ENCODE measurements at regions not wholly inside any gene's neighbourhood (a gene's known extent, or its start where the extent isn't known, plus 50 kb on each side); places are given as distances from the start of the nearest gene placed in this dataset.

- DNase-seq (ENCODE audit: low read depth in 2 of 2), result no peak
Observed at GRCh38 chr10:65500716-65501115, 1425.1 kb upstream of the LRRTM3 start.

DNA sequence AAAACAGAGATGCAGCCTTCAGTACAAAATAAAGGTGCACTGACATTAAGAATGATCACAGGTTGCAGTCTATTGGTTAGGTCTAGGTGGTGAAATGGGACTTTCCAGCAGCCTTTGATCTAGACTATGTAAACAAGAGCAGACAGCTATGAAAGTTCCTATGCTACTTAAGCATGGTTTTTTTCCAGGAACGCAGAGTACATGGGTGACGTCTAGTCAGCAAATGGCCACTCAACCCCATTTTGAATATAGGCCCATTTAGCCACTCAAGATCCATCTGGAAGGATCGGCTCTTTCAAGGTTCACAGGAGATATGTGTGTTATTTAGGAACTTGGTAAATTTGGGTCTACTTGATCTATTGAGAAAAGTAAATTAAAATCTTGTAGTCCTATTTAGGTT, 1424.6 kb upstream of the LRRTM3 start:
- DNase-seq (ENCODE audit: low read depth in 2 of 2), result no peak

GRCh38 chr10:65518379-65518778, 1407.5 kb upstream of the LRRTM3 start:
- no peak for DNase-seq (ENCODE audit: low read depth in 2 of 2)

DNA sequence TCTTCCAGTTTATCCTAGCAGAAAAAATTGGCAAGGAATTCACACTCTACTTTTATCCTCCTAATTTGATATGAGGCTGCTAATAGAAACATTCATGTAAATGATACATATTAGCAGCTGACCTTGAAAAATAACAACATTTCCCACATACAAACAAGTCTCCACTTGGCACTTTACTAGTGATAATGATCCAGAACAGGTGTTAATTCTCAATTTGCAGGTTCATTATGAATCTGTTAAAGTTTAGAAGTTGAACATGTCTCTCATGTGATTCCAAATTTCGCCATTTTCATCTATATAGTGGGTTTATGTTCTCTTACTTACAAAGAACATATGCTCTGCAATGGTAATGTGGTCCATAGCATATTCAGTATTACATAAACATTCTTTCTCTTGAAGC, 1396.8 kb upstream of the LRRTM3 start:
- DNase-seq (ENCODE audit: low read depth in 2 of 2), result no peak

DNA sequence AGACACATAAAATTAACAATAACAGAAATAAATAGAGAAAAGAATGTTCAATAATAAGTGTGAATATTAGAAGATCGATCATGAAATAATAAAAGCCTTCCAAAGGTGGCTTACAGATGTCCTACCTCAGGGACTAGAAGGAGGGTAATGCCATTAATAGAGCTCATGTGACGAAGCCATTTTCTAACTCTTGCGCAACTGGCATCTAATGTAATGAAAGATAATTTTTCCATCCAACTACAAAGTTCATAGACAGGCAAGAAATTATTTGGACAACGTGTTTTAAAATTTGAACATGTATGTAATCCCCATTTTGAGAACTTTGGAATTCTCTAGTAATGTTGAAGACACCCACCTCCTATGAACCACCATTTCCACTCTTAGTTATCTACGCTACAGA, 1394.3 kb upstream of the LRRTM3 start:
- DNase-seq (ENCODE audit: low read depth in 2 of 2), result no peak

DNA sequence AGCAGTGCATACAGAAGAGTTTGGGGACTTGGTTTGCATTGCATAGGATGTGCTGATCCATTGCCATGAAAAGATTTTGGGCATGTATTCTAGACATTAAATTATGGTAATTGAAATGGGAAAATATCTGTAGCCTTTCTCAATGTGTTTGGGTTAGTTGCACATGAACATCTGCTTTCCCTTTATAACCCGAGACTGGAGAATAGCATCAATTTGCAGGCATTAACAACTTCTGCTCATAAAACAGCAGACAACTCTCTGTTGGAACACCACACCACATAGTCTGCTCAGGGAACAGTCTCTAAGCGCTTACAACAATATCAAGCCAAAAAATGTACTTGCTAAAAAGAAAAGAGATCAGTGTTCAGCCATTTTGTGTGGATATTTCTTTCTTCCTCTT, 1391.1 kb upstream of the LRRTM3 start:
- no peak for DNase-seq (ENCODE audit: low read depth in 2 of 2)

- DNase-seq (ENCODE audit: low read depth in 2 of 2), result no peak
Observed at GRCh38 chr10:65544756-65545155, 1381.1 kb upstream of the LRRTM3 start.

- DNase-seq (ENCODE audit: low read depth in 2 of 2), result no peak
Observed at GRCh38 chr10:65548001-65548400, 1377.8 kb upstream of the LRRTM3 start.

GRCh38 chr10:65550761-65551160, 1375.1 kb upstream of the LRRTM3 start:
- DNase-seq (ENCODE audit: low read depth in 2 of 2), result no peak

- no peak for DNase-seq (ENCODE audit: low read depth in 2 of 2)
Observed at GRCh38 chr10:65555192-65555591, 1370.6 kb upstream of the LRRTM3 start.

DNA sequence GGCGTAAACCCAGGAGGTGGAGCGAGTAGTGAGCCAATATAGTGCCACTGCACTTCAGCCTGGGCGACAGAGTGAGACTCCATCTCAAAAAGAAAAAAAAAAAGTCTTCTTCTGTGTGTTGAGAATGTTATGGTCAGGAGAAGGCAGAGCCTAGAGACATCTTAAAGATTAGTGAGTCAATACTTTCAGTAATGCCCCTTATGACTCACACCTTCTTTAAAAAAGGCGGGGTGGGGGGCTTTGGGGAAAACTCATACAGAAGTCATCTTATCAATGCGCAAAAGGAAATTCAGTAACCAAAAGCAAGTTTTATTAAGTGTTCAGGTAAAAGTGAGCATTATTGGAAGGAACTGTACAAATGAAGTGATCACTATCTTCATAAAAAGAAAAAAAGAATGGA, 1369.8 kb upstream of the LRRTM3 start:
- no peak for DNase-seq (ENCODE audit: low read depth in 2 of 2)

- DNase-seq (ENCODE audit: low read depth in 2 of 2), result no peak
Observed at GRCh38 chr10:65559369-65559768, 1366.5 kb upstream of the LRRTM3 start.

- DNase-seq (ENCODE audit: low read depth in 2 of 2), result no peak
Observed at GRCh38 chr10:65565246-65565645, 1360.6 kb upstream of the LRRTM3 start.

GRCh38 chr10:65566906-65567305, 1358.9 kb upstream of the LRRTM3 start:
- no peak for DNase-seq (ENCODE audit: low read depth in 2 of 2)

DNA sequence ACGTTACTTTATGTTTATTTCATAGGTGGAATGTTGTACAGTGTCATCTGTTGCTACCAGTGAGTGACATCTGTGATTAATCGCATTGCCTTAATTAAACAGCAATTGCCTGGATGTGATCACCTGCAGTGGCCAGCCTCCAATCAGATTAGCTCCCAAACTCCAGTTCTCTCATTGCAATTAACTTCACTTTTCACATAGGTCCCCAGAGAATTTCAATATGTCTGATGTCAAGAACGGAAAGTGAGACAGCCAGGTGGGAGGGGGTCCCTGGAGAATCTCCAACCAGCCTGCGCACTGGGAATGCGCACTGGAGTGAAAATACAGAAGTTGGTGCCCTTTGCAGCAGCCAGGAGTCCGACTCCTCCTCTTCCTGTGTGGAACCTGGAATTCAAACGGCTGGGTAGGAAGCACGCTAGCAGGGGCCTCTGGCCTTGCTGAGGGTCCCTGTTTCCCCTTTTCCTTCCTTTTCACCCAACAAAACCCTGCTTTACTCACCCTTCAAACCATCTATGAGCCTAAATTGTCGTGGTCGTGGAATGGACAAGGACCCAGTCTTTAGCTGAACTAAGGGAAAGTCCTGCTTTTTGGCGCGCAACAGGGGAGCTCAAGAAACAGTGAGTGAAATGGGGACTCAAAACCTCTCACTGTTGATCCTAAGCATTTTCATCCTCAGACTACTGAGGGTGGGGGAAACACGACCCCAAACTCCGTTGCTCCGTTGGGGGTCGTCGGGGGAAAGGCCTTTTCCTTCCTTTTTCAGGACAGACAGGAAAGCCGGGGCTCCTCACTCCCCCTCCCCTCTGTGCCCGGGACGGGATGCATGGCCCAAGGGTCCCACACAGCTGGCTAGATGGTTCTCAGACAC, 1355.5 kb upstream of the LRRTM3 start:
- DNase-seq (ENCODE audit: low read depth in 2 of 2), result no peak

DNA sequence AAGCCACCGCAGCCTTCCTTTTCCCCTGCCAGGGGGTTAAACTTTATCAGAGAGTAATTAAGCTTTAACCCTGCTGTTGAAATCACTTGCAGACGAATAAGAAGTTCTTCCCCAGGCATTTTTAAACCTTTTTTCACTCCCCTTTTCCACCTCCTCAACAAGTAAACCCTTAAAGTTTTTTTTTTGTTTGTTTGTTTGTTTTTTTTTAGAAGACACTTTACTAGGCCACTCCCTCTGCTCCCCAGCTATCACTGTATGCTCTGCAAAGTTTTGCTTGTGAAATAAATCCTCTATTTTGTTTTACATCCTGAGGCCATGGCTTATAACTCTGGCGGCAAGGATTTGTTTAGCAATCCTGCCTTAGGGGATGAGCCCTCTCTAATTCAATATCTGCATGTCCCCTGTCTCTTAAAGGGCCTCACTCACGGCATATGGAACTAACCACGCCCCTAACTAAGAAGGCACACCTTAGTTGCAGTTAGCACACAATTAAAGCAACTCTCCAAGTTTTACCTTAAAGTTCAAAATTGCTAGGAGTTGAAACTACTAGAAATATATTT, 1354.7 kb upstream of the LRRTM3 start:
- no peak for DNase-seq (ENCODE audit: low read depth in 2 of 2)

DNA sequence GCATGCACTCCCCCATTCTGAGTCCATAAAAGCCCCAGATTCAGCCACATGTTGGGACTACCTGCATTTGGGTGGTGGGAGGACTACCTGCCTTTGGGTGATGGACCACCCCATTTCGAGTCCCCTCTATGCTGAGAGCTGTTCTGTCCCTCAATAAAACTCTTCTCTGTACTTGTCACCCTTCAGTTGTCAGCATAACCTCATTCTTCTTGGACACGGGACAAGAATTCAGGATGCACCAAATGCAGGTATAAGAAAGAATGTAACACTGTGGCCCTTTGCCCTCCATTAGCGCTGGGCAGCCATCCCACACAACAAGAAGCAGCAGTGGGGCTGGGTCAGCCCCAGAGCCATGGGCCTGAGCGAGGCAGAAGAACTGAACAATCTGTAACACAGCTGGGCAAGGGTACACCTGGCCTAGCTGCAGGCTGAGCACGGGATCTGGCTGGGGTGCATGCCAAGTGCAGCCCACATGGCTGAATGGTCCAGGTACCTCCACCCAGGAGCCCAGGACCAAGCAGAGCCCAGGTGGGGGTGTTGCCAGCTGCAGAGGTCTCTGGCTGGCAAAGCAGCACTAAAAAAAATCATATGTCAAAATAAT, 1344.3 kb upstream of the LRRTM3 start:
- no peak for DNase-seq (ENCODE audit: low read depth in 2 of 2)

DNA sequence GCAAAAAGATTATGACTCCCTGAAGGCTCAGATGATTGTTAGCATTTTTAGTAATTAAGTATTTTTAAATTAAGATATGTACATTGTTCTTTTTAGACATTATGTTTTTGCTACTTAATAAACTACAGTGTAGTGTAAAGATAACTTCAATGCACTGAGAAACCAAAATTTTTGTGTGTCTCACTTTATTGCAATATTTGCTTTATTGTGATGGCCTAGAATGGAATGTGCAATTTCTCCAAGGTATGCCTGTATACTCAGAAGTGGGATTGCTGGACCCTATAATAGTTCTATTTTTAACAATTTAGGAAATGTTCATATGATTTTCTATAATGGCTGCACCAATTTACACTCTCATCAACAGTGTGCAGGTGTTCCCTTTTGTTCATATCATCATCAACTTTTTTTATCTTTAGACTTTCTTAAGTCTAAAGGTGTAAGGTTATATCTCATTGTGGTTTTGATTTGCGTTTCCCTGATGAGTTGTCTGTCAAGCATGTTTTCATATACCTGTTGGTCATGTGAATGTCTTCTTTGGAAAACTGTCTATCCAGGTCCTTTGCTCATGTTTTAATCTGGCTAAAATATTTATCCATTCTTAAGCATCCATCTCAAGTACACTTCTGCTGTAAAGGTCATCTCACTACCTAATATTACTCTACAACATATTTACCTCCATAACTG, 1323.5 kb upstream of the LRRTM3 start:
- no peak for DNase-seq (ENCODE audit: low read depth in 2 of 2)

GRCh38 chr10:65611592-65611991, 1314.2 kb upstream of the LRRTM3 start:
- DNase-seq (ENCODE audit: low read depth in 2 of 2), result no peak

GRCh38 chr10:65614956-65615565, 1310.8 kb upstream of the LRRTM3 start:
- DNase-seq (ENCODE audit: low read depth in 2 of 2), result no peak

DNA sequence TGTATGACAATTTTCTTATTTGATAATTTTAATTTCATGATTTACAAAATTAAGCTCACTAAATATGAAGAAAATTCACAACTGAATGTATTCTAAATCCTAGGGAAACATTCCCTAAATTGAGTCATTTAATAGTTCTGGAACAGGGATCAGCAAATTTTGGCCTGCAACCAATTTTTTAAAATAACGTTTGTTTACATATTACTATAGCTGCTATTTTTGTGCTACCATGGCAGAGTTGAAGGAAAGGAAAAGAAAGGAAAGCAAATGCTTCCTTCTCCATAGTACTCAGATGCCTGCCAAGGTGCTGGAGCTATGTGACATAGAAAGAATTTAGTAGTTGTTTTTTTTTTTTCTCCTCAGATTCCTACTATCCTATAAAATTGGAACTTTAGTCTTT, 1307.7 kb upstream of the LRRTM3 start:
- no peak for DNase-seq (ENCODE audit: low read depth in 2 of 2)

- no peak for DNase-seq (ENCODE audit: low read depth in 2 of 2)
Observed at GRCh38 chr10:65620404-65621048, 1305.3 kb upstream of the LRRTM3 start.
